Occipital lobe (tissue), 1 donor: ENCODE measurements at regions not wholly inside any gene's neighbourhood (a gene's known extent, or its start where the extent isn't known, plus 50 kb on each side); places are given as distances from the start of the nearest gene placed in this dataset.
"Not testable (repeated sequence)": the region's sequence is repeated elsewhere in the genome, so short reads cannot be mapped to it uniquely, and the experiment has no call there.

Experiments used
- DNase-seq: peaks from one replicate; lab custom pipeline; 2025; lab: John Stamatoyannopoulos, UW

DNA sequence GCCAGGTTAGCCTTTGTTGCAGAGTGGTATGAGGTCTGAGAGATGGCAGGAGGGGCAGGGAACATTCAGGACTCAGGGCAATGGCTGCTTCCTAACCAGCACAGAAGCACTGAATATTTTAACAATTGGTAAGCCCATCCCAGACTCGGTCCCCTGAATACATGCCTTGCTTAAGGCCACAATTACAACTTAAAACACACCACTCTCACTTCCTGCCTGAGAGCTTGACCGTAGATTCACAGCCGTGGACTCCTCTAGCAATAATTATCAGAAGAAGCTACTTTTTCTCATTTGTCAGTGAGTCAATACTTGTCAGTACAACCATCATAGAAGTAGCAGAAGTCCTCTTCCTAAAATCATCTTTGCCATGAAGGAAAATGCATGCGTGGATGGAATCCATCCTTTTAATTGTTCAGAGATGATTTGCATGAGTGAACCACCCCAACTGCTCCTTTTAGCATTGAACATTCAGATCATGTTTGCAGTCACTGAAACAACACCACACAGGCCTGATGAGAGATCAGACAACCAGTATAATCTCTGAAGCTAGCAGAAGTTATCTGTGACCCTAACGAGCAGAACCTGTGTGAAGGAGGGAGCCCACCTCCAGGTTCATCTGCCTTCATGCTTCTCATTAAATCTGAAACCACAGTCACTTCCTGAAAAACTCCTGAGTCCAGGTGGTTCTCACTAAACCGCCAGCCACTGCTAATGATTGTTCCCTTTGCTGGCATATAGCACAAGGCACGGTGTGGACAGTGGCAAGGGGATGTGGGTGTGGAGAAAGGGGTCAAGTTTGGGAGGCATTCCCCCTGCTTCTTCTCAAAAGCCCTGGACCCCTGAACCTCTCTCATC lies 333.9 kb upstream of the CNR1 start:
- no peak for DNase-seq

DNA sequence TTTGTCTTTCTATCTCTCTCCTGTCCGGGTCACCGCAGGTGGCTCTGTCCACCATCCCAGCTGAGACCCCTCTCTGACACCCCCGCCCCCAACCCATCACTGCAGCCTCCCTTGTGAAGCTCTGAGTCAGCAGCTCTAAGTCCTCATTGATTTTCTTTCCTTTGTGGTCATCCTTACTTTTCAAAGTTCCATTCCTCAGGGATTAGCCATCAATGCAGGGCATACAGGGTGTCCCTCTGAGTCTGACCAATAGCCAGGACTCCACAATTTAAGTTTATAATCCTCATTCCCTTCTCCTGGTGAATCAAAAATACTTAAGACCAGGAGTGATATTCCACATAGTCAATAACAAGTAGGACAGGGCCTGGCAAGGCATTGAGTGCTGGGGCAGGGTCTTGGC lies 333.3 kb upstream of the CNR1 start:
- DNase-seq: no peak

DNA sequence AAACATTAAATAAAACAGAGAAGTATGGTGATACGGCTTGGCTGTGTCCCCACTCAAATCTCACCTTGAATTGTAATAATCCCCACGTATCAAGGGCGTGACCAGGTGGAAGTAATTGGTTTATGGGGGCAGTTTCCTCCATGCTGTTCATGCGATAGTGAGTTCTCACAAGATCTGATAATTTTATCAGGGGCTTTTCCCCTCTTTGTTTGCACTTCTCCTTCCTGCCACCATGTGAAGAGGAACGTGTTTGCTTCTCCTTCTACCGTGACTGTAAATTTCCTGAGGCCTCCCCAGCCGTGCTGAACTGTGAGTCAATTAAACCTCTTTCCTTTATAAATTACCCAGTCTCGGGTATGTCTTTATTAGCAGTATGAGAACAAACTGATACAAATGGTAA lies 331.3 kb upstream of the CNR1 start:
- DNase-seq: not testable (repeated sequence)

DNA sequence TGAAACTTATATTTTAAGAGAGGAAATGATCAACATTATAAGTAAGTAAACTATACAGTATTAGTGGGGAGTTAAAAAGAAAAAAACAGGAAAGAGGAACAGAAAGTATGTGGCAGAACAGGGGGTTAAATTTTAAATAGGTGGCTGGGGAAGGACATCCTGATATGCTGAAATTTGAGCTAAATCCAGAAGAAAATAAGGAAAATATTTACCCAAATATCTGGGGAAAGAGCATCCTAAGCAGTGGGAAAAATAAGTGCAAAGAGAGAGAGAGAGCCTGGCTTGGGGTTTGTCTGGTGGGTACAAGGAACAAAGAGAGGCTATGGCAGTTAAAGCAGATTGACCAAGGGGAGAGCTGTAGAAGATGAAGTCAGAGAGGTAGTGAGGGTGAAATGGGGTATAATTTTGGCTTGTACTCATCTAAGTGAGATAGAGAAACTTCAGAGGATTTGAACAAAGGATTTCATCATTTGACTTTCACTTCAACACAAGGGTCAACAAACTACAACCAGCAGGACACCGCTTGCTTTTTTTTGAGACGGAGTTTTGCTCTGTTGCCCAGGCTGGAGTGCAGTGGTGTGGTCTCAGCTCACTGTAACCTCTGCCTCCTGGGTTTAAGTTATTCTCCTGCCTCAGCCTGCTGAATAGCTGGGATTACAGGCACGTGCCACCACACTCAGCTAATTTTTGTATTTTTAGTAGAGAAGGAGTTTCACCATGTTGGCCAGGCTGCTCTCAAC lies 328.4 kb upstream of the CNR1 start:
- DNase-seq: no peak

DNA sequence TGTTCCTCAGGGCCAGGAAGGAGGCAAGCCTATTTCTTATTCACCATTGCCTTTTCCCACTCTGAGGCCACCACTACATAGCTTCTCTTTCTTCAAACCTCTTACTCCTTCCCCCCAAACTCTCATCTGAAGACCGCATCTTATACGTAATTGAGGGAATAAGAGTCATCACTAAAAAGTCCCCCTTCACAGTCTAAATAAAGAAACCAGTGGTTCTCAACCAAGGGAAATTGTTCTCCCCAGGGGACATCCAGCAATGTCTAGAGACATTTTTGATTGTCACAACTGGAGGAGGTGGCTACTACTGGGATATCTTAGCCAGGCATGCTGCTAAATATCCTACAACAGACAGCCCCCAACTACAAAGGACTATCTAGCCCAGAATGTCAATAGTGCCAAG lies 327.6 kb upstream of the CNR1 start:
- DNase-seq: no peak

DNA sequence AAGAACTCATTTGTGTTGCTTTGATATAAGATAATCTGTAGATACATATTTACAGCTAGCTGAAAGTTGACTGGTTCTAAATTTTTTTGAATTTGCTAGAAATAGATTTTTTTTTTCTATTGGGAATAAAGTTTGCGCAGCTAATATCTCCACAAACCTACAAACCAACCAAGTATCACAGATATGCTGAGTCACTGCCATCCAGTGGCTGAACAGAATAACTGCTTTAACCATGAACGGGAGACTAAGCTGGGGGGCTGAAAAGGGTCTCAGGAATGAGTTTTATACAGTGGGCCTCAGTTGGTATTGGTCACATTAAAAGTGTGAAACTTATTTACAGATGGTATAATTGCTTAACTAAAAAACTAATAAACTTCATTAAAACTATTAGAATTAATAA lies 326.7 kb upstream of the CNR1 start:
- no peak for DNase-seq

DNA sequence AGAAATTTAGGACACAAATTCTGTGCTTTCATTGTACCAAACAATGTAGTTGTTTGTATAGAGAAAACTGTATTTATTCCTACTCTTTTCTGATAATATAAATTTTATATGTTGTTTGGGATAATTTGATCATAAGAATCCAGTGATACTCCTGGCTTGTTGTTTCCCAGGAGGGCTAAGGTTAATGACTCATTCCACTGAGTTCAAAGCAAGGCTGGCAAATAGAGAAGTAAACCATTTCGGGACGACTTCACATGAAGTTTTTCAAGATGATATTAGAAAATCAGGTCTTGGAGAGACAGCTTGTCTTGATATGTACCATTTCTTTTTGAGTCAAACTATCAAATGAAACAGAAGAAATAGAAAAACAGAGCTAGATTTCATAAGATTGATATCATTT lies 326.1 kb upstream of the CNR1 start:
- no peak for DNase-seq

DNA sequence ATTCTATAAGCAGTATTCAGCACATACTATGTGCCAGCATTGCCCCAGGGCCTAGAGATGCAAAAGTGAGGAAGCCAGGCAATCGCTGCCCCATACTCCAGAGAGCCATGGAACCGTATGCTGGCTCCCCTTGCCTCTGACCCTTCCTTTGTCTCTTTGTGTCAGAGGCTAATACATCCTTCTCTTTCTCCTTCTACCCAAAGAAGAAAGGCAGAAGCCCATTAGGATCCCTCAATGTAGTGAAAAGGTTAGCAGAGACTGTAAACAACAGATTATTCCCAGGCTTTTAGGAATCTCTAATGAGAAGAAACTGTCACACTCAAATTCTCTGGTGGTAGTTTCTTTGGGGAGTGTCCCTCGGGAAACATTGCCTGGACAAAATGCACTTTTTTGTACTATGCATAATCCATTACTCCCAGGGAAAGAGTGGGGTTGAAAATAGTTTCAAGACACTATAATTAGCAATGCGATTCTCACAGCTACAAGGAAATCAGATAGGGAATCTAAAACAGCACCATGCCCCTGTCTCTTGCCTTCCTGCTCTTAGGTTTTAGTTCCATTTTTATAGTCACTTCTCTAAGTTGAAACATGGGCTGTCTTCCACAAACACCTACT lies 325.2 kb upstream of the CNR1 start:
- no peak for DNase-seq

DNA sequence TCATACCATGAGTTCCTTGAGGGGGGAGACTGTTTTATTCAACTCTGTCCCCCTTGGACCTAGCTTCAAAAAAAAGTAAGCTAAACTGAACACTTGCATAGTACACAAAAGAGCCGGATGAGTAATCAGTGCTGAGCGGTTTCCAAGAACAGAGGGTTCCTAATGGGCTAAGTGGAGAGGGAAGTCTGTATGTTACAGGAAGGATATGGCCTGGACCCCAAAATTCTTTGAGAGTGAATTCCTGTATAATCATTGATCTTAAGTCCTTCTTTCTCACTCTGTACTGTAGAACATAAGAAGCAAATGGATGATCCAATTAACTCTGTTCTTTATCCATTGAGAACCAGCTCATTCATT lies 324.7 kb upstream of the CNR1 start:
- no peak for DNase-seq

DNA sequence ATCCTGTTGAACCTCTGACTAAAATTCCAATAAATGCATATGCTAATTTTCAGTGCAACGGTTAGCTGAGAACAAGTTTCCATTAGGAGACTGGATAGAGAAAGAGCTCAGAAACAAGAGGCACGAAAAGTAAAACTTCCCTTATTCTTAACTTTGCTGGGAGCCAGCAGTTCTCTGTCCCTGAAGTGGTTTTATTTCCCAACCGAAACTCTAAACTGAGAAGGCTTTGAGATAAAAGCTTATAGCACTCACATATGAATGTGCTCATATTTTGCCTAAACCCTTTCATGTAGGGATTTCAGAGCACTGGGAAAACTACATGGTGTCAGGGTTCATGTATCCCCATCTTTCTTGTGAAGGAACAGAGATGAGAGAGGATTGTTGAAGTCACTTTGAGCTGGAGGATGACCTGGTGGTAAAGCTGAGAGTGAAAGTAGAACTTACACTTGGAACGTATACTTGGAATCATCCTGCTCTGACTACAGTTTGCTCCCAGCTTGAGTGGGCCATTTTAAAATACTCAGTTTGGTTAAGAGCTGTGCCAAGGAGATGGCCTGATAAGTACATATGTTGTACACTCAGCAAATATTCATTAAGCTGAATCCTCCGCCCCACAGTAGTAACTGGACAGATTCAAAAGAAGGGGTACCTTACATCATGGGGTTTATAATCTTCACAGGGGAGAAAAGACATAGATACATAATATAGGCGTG lies 324.2 kb upstream of the CNR1 start:
- DNase-seq: no peak

DNA sequence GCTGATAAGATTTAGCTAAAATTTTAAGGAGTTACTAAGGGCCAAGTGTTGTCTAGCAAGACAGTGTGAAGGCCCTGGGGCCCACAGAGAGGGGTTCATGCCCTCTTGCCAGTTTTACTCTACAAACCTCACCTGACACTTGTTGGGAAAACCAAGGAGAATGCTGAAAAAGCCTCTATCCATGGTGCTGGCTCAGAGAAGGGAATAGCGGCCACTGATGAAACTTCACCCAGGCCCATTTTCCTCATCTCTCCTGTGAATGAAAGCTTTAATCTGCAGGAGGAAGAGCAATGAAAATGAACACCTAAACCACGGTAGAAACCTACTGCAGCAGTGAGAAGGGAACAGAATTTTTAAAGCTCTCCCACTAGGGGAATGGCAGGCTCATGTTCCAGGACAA lies 317.3 kb upstream of the CNR1 start:
- no peak for DNase-seq

DNA sequence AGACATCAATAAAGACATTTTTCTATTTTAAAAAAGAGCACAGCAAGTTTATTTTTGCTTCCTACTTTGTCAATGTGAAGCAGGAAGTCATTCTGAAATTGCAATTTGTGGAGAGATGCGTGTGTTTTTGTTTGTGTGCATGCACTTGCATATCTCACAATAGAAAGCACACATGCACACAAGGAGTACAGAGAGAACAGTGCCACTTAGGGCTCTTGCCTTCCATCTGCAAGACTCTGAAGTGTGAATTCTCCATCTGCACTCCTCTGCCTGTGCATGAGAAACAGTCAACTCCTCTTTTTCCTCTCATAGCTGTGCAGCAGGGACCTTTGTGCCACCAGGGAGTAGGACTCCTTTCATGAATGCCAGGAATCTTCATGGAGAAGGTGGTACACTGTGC lies 316.3 kb upstream of the CNR1 start:
- no peak for DNase-seq

DNA sequence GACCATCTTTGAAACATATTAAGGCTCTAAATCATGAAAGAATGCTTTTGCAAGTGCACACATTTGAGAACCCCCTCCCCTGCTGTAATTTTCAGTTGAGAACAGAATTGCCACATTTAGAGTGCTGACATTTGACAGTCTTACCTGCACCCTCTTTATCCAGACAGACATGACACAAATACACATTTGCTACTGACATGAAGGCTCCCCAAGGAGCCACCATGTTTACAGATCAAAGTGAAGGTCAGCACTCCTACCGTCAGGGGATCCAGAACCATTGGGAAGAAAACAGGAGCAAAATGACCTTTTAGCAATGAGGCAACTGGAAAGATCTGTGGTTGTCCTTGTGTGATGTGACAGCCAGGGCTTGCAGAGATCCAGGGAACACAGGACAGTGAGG lies 315.4 kb upstream of the CNR1 start:
- no peak for DNase-seq

DNA sequence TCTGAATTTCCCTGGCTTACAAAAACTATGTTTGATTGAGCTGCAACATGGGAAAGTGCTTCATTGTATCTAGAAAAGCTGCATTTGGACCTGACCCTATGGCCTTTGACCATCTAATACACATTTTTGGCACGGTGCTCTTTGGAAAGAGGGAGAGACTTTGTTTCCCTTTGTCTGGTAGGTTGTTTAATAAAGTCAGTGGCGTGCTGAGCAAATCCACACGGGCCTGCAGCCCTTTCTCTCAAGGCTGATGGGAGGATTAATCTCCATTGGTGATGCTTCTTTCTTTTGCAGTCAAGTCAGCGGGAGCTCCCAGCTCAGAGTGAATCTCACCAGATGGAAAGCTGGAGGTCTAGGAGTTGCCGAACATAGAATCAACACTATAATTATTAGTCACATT lies 314.7 kb upstream of the CNR1 start:
- no peak for DNase-seq

DNA sequence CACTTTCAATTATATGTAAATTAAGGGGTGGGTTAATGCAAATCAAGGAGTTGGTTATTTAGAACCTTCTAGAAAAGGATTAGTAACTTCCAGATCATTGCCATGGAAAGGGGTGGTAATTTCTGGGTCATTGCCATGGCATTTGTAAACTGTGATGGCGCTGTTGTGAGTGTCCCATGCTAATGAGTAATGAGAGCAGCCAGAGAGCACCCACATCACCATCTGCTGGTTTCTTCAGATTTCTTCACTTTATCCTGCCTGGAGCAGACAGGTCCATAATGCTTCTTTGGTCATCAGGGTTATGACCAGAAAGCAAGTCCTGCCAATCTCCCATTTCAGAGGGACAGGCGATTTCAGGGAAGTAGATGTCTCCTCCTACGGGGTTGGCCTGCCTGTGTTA lies 311.3 kb upstream of the CNR1 start:
- DNase-seq: no peak

DNA sequence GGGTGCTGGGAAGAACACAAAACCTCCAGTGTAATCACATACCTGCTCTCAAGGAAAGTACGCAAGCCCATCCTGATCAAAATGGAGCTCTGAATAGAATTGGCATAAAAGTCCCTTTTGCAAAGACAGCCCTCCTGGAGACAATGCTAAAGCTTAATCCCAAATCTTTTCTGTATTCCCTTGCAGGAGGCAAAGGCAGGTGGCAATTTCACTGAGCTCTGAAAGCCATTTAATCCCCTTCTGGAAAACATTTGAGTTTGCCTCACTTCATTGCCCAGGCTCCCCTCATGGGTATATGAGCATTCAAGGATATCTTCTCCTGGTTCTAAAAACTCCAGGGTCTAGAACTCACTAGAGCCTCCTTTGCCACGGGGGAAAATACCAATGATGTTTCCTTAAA lies 310.2 kb upstream of the CNR1 start:
- DNase-seq: no peak

DNA sequence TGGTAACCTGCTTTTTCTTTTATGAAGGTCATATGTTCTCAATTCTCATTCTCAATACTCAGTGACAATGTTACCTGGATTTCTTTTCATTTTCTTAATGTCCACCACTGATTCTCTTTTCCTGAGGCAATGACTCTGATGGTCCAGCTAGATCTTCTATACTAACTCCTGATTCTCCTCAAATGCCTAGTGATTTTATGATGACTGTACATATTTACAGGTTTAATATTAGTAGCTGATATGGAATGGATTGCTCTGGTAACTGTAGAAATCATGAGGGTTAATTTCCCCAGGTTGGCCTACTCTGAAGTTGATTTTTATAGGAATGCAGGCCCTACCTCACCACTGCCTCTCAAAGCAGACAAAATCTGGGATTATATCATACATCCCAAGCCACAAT lies 308.6 kb upstream of the CNR1 start:
- no peak for DNase-seq

DNA sequence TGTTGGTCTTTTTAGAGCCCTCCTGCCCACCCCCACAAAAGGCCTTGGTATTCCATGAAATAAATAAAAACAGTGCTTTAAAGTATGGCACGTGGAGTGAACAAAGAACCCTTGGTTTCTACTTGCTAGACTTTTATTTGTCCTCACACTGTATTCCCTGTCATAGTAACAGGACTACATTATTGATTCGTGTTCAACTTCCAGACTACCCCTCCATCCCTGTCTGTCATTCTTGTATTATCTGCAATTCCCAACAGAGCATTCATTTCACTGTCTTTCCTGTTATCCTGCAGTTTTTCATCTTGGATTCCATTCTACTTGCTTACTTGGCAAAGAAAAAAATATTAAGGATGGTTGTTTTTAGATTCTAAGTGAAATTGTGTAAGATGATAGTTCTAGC lies 307.4 kb upstream of the CNR1 start:
- DNase-seq: no peak

DNA sequence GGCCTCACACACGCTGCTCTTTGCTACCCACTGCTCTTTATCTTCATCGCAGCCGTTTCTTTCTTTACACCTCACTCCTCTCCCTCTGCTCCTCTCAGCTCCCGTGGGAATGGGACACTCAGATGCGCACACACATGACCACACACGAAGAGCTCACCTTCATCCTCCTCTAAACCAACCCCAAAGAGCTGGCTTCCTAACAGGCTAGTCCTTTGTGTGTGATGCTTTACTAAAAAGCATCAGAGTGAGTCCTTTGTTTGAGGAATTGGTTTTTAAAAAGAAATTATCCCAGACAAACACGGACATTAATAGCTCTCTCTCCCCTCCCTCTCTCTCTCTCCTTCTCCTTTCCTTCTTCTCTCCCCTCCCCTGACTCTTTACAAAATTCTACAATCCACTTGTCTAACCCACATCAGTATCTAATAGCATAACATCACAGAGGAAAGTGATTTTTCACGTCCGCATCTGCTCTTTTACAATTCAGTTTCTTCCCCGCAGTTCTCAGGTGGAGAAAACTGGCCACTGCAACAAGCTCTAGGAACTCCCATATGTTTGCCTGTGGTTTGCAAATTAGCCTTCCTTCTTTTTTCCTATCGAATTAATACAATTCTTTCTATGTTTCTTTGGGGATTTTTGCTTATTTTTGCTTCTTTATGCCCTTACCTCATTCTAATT lies 306.8 kb upstream of the CNR1 start:
- no peak for DNase-seq

DNA sequence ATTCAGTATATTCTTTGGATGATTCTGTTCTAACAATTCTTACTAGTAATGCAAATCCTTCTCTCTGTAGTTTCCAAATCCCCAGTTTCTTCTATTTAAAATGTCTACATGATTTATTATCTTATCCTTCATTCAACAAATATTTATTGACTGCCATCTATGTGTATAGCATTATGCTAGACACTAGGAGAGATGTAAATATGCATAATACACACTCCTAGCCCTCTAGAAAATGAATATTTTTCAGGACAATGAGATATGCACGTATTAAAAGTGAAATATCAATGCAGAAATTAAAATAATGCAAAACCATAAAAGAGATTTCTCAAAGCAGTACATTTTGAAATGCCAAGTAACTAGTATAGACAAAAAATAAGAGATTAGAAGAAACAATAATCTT lies 293.5 kb upstream of the CNR1 start:
- no peak for DNase-seq

DNA sequence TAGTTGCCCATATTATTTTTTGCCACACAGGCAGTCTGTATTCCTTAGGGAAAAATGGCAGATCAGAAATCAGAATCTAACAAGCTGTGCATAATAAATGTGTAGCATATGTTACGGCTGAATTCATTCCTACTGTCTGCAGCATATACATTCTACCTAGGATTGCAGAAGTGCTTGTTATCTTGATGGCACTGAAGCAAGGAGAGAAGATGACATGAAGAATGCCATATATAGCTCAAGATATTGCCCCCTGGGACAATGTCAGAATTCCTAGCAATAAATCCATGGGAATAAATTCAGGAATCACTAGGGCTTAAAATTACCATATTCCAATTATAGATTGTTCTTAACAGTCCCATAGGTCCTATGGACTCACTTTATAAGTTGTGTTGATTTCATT lies 293.0 kb upstream of the CNR1 start:
- DNase-seq: no peak

DNA sequence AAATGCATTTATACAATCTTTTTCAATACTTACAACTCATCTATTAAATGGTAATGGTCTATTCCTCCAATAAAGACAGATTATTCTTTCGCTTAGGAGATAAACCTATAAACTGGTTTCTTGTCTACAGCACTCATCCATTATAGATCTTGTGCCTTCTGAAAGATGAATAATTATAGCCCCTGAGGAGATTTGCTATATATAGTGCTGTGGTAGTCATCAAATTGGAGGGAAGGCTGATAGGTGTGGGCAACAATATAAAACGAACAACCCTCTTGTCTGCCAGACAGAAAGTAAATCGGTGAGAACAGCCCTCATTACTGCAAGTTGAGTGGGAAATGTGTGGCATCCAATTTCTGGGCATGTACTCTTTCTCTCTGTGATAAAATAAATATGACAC lies 292.5 kb upstream of the CNR1 start:
- no peak for DNase-seq
